KG1 (cell line): ENCODE measurements at regions not wholly inside any gene's neighbourhood (a gene's known extent, or its start where the extent isn't known, plus 50 kb on each side); places are given as distances from the start of the nearest gene placed in this dataset.
"Not testable (repeated sequence)": the region's sequence is repeated elsewhere in the genome, so short reads cannot be mapped to it uniquely, and the experiment has no call there.

ENCODE experiments used
- DNase-seq: peaks from one replicate; lab custom pipeline; 2025; lab: John Stamatoyannopoulos, UW

DNA sequence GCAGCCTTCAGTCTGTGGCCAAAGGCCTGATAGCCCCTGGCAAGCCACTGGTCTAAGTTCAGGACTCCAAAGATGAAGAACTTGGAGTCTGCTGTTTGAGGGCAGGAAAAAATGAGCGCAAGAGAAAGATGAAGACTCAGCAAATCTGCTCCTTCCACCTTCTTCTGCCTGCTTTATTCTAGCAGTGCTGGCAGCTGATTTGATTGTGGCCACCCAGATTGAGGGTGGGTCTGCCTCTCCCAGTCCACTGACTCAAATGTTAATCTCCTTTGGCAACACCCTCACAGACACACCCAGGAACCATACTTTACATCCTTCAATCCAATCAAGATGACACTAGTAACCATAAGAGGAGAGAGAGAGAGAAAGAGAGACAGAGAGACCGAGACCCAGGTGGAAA lies 127.6 kb downstream of the UTP18 start:
- no peak for DNase-seq

DNA sequence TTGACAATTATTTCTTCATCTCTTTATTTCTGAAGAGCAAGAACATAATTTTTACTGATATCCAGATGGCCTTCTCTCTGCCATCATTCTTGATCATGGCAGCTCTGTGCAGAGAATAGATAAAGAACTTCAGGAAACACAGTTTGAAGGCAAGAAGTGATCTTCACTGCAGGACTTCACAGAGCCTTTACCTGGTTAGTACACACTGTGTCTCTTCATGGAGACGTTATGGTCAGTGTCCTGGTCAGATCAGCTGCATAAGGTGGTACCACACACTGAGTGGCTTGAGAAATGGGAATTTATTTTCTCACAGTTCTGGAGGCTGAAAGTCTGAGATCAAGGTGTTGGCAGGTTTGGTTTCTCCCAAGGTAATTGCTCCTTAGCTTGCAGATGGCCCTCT lies 129.5 kb downstream of the UTP18 start:
- no peak for DNase-seq

DNA sequence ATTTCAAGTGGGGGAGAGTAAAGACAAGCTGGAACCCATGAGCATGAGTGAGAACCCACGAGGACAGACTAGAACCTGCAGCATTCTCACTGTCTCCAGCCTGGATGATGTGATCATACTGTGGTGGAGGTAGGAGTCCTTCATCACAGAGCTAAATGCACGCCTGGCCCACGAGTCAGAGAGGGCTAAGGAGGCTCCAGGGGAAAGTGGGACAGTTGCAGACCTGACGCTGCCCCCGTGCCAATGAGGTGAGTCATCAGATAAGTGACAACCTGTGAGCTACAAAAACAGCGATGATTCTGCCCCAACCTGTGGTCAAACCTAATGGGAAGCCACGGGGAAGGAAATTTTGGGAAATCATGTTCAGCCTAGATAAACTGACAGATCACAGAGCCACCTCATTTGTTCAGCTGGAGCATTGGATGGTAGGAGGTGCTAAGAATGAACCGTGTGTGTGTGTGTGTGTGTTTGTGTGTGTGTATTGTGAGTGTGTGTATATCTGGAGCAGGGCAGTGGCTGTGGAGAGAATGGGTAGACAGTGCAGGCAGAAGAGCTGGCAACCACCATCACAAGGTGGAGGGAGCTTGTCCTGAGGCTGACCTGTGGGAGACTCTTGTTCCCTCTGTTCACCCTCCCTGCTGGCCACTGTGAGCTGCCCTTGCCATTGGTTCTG lies 131.8 kb downstream of the UTP18 start:
- no peak for DNase-seq

DNA sequence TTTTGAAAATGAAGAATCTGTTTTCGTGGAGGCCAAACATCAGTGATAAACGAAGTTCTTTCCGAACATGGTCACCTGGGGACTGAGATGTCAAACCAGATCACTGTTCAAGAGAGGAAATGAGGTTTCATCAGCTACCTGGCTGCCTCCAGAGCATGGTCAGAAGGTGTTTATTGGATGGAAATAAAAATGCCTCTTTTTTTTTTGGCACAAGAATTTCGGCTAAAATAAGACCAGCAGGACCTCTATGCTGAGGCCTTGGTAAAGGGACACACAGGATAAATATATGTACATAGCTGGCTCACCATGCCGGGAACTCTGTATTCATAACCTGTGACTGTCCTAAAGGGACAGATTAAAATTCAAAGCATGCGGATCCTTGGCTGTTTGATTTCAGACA lies 135.3 kb downstream of the UTP18 start:
- no peak for DNase-seq

DNA sequence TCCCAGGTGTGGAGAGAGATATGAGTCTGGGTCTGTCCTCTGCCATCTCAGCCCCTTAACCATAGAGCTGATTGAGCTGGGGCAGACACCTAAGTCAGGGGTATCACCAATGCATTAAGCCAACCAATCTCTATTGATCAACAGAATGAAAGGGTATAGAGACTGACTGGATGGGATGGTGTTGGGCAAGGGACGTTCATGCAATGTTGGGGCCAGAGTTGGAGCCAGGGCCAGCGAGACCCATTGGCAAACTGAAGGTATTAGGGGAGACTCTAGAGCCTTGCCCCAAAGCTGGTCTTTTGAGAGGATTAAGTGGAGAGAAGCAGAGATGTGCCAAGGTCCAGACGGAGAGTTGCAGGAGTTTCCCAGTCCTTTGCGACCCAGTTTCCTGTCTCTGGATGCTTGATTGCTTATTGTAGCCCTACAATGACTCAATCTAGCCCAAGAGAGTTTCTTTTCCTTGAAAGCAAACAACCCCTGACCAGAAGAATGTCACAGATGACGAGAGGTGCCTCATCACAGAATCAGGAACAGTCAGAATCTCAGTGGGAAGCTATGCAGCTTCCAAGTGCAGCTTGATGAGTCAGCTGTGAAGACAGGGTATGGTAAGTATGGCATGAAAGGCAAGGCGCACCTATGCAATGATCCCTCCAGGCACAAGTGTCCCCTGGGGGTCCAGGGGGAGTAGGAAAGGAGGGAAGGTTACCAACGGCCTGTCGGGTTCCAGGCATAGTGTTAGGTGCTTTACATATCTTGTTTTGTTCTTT lies 137.2 kb downstream of the UTP18 start:
- DNase-seq: no peak

DNA sequence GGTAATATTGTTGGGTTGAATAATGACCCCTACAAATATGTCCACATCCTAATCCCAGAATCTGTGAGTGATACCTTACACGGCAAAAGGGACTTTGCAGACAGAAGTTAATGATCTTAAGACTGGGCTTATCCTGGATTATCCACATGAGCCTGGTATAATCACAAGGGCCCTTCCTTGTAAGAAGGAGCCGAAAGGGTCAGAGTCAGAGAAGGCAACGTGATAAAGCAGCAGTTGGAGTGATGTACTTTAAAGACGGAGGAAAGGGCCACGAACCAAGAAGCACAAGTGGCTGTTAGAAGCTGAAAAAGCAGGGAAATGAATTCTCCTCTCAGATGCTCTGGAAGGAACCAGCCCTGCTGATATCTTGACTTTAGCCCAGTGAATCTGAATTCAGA lies 137.8 kb downstream of the UTP18 start:
- no peak for DNase-seq

DNA sequence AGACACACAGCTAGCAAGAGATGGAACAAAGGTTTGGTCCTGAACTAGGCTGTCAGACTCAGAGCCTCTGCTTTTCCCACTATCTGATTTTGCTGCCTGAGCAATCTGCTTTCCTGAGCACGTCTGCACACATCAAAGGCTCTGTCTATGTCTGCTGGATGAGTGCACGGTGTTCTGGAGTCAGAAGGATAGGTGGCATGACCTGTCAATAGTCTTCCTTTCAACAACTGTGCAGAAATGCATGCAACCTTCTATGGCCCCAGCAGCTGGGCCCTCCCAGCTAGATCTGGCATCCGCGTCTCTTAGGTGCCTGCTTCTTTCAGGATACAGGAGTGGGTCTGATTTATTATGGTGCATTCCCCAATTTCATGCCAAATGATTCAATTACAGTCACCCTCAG lies 138.3 kb downstream of the UTP18 start:
- no peak for DNase-seq

DNA sequence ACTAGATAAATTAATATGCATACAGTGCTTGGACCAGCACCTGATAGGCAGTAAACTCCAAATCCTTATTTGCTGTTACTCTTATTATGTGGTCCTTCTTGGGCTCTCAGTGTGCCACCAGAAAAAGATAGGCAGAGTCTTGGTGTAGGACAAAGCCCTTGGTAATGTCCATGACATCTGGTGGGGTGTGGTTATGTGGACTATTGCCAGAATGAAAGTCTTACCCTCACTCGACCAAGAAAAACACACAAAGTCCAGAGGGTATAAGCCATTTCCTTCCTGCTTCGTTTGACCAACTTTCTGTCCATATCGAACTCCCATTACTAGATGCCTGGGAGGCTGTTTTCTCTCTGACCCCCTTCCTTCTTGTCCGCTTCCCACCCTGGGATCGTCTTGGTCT lies 140.9 kb downstream of the UTP18 start:
- DNase-seq: no peak

DNA sequence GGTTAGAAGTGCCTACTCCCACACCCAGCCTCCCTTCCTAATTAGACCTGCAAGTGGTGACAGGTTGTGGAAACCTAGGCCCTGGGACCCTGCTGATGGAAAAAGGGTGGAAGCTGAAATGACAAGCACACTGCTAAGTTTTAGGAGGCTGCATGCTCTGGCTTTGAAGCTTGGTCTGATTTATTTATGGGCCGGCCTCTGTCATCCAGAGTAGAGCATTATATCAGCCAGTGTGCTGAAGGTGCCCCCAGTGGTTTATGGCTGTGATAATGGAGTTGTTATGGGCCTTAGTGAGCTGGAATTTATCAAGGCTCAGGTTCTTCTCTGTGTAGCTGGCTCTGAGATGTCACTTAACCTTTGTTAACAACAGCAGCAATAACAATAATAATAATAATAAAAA lies 142.6 kb downstream of the UTP18 start:
- no peak for DNase-seq

DNA sequence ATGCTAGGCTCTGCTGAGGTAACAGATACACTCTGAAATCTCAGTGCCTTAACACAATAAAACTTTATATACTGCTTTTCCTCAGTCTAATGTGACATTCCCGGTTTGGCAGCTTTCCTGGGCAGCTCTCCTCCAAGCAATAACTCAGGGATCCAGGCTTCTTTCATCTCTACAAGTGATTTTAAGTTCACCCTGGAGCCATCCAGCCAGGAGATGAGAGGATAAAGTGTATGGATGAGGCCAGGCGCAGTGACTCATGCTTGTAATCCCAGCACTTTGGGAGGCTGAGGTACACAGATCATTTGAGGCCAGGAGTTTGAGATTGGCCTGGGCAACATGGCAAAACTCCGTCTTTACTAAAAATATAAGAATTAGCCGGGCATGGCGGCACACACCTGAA lies 147.2 kb downstream of the UTP18 start:
- no peak for DNase-seq

DNA sequence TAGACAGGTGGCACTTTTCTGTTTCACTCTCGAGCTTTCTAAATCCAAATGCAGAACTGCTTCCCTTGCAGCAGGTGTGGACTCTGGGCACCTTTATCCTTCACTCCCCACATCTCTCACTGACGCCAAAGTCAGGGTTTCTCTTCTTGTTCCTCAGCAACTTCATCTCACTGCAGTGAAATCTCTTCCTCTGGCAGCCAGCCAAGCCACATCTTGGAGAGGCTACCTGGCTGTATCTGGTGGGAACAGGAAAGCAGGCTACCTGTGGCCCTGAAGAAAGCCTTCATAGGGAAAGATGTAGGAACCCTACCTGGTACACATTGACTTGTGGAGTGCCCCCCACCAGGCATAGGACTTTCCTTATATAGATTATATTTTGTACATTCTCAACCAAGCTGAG lies 159.1 kb downstream of the UTP18 start:
- DNase-seq: no peak

DNA sequence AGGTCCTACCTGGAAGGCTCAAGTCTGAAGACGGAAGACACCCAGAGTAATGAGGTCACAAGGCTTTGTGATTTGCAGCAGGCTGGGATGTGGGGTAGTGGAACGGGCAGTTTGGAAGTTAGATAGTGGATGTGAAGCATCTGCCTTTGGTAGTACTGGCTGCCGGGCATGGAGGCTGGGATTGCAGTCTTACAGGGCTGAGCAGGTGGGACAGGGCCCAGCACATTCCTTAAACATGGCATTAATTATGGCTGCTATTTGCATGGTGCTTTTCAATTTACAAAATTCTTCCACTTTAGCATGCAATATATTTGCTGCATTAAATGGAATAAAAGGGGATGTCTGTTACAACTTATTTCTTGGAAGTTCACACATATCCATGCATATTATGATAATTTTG lies 161.2 kb downstream of the UTP18 start:
- no peak for DNase-seq

DNA sequence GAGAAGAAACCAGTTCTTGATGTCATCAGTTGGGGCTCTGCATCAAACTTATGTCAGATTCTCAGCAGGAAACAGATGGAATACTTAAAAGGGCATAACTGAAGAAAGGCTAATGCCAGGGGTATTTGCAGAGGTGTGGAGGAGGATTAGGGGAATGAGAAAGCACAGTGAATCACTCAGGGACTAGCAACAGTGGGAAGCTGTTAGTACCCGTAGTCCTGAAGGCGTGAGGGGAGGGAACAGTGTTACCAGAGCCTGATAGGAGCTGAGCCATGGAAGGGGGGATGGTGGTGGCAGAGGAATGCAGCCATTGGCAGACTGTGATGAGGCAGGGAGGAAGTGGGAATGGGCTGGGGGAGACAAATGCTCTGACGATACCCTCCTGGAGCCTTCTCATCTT lies 162.3 kb downstream of the UTP18 start:
- no peak for DNase-seq

DNA sequence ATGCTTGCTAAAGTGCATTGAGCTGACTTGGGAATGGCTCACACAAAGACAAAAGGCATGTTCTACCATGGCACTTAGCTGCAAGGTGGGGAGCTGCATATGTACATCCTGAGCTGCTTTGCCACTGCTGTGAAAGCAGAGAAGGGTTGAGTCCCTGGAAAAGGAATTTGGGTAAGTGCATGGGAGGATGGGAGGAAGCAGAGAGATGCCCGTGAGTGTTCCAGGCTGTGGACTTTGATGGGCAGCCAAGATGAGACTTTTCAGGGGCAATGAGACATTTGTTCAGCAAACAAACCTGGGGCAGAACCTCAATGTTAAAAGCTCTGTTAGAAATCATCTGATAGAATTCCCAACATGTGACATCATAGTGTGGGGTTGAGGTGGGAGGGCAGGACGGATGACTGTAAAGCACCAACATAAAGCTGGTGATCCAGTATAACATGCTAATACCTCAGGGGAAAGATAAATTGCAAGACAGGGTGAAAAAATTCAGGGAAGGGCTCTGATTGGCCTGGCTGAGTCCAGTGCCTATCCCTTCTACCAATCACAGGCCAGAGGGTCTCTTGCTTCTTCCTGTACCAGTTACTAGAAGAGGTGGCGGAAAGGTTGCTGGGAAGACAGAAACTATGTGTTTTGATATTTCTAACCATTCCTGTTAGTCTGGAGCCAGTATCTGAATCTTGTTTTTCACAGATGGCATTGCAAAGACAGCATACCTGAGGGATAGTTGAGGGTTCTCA lies 163.2 kb downstream of the UTP18 start:
- no peak for DNase-seq

DNA sequence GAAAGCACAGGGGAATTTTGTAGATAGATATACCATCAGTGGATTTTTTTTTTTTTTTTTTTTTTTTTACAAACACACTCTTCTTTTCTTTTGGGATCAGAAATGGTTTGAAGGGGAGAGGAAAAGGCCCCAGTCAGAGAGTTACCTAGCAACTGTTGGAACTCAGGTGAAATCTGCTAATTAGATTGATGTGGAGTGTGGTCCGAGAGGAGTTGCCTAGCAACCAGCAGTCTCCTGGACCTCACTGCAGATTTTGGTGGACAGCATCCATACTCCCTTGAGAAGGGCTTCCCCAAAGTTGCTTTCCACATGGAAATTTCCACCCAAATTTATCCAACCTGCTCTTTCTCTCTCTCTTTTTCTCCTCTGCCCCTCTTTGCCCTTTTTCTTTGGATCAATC lies 165.4 kb downstream of the UTP18 start:
- DNase-seq: no peak

DNA sequence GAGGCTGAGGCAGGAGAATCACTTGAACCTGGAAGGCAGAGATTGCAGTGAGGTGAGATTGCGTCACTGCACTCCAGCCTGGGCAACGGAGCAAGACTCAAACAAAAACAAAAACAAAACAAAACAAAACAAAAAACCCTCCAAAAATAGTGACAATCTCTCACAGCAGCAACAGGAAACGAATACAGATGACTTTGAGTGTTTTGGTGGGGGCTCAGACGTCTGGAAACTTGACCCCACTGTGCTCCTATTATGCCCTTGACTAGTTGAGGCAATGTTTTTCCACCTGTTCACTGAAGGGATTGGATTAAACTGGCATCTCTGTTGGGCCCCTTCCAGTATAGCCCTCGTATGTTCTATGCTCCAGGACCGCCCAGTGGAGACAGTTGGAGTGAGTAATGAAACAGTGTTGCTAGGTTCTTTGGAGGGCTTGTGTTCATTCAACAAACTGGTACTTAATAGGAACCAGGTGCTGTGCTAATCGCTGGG lies 167.0 kb downstream of the UTP18 start:
- no peak for DNase-seq

DNA sequence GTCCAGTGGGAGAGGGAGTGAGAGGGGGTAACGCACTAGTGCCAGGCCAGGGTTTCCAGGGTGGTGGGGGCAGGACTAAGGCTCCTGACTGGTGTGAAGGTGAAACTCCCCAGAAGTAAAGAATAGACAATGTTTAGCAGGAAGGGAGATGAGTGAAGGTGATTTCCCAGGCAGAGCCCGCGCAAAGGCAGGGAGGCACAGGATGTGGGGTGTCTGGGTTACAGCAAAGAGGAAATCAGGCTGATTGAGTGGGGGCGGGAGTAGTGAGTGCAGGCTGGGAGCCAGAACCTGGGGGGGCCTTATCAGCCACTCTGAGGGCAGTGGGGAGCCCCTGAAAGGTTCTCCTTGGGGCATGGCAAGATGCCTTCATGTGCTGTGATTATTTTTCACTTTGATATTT lies 167.5 kb downstream of the UTP18 start:
- DNase-seq: no peak

DNA sequence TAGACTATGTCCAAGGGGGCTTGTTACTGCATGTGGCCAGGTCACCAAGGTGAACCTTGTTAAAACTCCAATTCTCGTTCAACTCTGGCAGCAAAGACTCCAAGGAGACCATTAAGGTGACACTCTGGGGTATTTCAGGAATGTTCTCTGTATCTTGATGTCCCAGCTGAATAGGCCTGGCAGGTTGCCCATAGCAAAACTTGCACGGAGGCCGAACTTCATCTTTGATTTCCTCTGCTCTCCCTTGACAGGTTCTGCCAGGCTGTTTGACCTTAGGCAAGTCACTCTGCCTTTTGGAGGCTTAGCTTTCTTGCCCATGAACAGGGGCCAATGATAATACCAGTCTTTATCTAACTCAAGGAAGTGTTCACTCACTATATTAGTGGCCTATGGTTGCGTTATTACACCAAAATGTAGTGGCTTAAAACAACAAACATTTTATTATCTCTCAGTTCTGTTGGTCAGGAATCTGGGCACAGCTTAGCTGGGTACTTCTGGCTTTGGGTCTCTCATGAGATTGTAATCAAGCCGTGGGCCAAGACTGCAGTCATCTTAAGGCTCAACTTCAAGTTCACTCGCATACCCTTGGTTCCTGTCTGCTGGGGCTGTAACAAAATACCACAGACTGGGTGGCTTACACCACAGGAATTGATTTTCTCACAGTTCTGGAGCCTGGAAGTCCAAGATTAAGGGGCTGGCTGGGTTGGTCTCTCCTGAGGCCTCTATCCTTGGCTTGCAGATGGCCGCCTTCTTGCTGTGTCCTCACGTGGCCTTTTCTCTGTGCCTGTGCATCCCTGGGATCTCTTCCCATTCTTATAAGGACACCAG lies 168.5 kb downstream of the UTP18 start:
- DNase-seq: no peak

DNA sequence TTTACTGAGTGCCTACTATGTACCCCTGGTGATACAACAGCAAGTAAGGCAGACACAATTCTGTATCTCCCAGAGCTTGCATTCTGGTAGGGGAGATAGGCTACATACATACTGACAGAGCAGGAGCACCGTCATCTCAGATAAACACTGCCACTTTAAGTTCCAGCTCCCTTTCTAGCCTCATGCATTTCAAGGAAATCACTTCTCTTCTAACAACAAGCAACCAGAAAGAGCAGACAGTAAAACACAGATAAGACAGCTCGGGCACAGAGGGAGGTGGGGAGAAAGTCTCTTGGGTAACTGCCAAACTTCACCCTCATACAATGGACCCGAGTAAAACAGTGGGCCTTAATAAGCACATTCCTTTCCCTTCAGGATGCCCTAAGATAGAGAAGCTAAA lies 169.6 kb downstream of the UTP18 start:
- DNase-seq: not testable (repeated sequence)

DNA sequence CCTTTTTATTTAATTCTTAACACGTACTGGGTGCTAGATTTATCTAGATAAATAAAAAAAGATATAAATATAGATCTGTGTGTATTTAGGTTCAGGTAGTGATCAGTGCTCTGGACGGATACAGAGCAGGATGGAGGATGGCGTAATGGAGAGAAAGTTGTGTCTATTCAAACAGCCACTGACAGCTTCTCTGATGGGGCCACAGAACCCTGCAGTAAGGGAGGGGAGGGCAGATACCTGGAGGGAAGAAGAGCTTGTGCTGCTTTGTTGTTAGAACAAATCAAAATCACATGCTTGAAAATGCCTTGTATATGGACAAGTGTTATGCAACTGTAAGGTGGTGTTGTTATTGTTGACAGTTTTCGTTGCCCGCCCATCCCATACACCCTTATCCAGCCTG lies 170.2 kb downstream of the UTP18 start:
- no peak for DNase-seq

DNA sequence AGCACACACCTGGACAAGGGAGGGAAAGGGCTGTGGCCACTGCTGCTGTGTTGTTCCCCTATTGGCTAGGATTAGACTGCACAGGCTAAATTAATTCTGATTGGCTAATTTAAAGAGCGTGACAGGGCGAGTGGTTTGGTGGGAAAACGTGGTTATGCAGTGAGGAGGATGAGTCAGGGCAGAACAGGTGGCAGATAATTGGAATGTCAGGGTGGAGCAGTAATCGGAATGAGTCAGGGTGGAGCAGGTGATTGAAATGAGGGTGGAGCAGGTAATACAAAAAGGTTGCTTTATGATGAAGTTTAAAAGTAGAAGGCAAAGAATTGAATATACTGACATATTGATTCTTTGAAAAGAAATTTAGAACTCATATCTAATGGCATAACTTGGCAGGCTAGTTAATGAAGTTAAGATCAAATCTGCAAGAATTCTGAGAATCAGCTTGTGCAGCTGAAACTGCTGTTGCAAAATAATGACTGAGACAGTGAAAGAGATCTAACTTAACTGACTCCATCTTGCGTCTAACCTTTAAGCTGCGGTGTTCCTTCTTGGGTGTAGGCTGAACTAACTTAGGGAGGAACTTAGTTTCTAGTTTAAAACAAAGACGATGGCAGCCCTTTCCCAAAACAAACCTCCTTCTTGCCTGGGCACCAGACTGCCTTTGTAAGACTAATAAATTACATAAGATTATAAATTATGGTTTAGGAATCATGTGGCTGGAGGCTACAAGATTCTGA lies 174.3 kb downstream of the UTP18 start:
- DNase-seq: no peak

DNA sequence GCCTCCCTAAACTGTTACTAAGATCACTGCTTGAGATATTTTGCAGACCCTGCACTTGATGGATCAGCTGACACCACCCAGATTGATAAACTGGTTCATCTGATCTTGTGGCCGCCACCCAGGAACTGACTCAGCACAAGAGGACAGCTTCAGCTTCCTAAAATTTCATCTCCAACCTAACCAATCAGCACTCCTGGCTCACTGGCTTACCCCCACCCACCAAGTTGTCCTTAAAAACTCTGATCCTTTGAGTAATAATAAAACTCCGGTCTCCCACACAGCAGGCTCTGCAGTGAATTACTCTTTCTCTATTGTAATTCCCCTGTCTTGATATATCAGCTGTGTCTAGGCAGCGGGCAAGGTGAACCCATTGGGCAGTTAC lies 174.8 kb downstream of the UTP18 start:
- no peak for DNase-seq
